NCI-H526 treated with DMSO at 0.1 percent for 48 hours (cell line): ENCODE measurements at regions not wholly inside any gene's neighbourhood (a gene's known extent, or its start where the extent isn't known, plus 50 kb on each side); places are given as distances from the start of the nearest gene placed in this dataset.
"Not testable (repeated sequence)": the region's sequence is repeated elsewhere in the genome, so short reads cannot be mapped to it uniquely, and the experiment has no call there.

Experiments
- DNase-seq: peaks from one replicate; lab custom pipeline; 2025; lab: John Stamatoyannopoulos, UW

DNA sequence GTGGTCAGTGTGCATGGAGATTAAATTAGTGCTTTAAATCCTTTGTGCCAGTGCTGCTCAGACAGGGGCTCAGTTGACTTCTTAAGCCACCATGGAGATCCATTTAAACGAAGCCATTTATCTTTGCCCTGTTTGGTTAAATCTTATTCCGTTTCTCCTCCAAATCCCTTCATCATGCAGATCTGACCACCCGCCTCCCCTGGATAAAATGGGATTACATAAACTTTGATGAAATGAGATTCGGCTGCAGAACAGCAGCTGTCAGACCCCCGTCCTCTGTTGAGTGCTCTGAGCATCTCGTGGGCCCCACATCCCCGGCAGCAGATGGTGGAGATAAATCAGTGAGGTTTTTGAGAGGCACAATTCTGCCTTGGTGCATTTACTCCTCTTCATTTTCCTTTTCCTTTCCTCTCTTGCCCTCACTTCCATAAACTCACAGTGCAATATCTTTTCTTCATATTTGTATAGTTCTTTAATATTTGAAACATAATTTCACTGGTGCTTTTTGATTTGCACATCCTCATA is 84.4 kb upstream of the TWIST2 start:
- DNase-seq: no peak

GRCh38 chr2:238765590-238765989 is 82.3 kb upstream of the TWIST2 start:
- DNase-seq: no peak

- peak; percentile 39 for DNase-seq
Measured at GRCh38 chr2:238771218-238771617, 76.7 kb upstream of the TWIST2 start.

- no peak for DNase-seq
Measured at GRCh38 chr2:238771639-238772038, 76.2 kb upstream of the TWIST2 start.

DNA sequence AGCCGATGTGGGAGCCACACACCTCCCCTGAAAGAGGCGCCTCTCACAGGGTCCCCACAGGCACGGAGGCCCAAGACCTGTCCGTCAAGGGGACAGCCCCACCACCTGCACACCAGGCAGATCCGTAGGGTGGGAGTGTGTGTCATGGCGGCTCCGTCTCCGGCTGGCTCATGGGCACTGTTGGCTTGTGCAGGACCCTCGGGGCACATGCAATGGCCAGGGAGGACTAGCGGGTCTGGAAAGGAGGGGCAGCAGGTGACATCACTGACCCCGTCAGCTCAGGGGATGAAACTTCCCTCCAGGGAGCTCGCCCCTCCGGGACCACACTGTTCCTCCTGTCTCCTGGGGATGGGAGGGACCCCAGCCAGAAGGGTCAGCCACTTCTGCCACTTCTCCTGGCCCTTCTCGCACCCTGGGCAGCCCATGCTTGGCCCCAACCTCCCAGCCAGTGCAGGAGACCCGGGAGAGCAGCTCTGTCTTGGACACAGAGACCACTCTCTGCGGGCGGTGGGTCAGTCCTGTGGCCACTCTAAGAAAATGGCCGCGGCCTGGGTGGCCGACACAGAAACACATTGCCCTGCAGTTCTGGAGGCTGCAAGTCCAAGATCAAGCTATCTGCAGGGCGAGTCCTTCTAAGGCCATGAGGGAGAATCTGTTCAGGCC is 75.1 kb upstream of the TWIST2 start:
- no peak for DNase-seq

- no peak for DNase-seq
Measured at GRCh38 chr2:238773472-238773871, 74.4 kb upstream of the TWIST2 start.

GRCh38 chr2:238774071-238774470 is 73.8 kb upstream of the TWIST2 start:
- DNase-seq: no peak

- DNase-seq: no peak
Measured at GRCh38 chr2:238774980-238775509, 72.8 kb upstream of the TWIST2 start.

GRCh38 chr2:238775591-238775990 is 72.3 kb upstream of the TWIST2 start:
- no peak for DNase-seq

DNA sequence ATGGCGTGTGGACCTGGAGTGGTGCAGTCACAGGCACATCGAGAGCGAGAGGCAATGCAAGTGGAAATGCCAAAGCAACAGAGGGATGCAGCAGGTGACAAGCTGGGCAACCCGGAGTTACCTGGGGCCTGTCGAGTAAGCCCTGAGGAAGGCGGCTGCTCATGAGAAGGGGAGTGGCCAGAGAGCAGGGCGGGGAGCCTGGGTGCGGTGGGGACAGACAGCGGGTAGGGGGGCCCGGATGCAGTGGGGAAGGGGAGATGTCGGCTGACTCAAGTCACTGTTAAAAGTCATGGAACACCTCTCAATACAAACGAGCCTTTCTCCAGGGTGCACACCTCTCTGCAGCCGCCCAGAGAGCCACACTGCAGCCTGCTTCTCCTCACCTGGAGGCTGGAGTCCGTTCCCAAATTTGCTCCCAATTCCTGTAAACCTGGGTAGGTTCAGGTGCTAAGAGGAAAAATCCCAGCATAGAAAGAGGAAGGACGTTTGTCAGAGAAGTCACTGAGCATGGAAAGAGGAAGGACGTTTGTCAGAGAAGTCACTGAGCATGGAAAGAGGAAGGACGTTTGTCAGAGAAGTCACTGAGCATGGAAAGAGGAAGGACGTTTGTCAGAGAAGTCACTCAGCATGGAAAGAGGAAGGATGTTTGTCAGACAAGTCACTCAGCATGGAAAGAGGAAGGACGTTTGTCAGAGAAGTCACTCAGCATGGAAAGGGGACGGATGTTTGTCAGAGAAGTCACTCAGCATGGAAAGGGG is 71.7 kb upstream of the TWIST2 start:
- no peak for DNase-seq

DNA sequence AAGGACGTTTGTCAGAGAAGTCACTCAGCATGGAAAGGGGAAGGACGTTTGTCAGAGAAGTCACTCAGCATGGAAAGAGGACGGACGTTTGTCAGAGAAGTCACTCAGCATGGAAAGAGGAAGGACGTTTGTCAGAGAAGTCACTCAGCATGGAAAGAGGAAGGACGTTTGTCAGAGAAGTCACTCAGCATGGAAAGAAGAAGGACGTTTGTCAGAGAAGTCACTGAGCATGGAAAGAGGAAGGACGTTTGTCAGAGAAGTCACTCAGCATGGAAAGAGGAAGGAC is 71.2 kb upstream of the TWIST2 start:
- DNase-seq: not testable (repeated sequence)

DNA sequence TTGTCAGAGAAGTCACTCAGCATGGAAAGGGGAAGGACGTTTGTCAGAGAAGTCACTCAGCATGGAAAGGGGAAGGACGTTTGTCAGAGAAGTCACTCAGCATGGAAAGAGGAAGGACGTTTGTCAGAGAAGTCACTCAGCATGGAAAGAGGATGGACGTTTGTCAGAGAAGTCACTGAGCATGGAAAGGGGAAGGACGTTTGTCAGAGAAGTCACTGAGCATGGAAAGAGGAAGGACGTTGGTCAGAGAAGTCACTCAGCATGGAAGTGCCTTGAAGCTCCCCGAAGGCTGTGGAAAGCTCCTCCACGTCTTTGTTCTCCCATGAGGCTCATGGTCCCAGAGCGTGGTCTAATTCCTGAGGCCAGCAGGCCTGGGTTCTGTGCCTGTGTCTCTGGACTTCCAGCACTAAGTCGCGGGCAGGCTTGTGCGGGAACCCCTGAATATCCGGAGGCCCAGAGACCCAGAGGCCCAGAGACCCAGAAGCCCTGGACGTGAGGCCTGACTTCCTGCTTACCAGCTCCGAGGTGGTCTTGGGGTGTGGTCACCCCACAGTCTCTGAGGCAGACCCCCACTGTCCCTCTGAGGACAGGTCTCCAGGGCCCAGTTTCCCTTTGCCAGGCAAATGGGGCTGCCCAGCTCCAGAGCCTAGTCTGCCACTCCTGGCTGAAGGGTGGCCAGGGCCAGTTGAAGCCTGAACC is 70.4 kb upstream of the TWIST2 start:
- no peak for DNase-seq

DNA sequence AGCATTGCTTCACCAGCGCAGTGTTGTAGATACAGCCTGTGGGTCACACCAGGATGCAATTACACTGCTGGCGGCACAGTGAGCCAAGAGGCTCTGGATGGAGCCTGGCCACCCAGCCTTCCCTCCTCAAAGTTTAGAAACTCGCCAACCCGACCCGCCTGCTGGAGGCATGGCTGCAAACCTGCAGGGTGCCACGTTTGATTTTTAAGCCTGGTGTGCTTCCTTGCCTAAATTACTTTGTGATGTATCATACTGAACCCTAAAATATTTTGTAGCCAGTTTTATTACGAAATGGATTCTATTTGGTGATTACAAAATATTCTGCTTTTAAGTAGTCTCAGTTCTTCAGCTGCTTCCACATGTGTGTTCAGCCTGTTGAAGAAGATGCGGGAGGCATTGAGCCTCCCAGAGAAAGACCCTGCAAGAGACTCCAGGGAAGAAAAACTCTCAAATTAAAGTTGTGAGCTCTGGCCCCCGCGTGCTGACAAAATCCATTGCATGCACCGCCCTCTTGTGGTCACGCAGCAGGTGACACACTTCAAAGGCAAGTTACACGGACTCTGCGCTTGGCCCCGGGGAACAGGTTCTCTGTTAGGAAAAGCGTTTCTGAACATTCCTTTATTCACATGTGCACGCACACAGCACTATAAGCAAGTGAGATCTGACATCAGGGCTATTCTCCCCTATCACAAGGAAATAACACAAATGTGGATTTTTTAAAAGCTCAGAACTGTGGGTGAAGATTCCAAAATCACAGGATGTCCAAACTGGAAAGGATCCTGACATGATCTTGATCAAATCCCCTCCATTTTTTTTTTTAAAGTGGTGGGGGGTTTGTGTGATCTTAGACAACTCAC is 63.0 kb upstream of the TWIST2 start:
- peak; percentile 43 for DNase-seq

GRCh38 chr2:238785528-238785860 is 62.4 kb upstream of the TWIST2 start:
- no peak for DNase-seq

DNA sequence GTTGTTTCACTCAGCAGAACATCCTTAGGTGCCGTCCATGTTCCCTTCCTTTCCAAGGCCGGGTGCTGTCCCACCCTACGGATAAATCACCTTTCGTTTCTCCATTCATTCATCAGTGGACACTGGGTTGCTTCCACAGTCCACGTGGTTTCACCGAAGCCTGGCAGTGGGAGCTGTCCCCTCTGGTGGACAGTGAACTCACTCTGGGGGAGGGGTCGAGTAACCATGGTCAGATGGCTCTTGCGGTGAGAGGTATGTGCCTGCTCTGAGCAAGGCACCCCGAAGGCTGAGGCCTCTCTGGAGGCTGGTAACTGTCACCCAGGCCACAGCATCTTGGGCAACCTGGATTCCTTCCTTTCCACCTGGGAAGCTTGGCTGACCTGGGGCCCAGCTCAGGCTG is 61.5 kb upstream of the TWIST2 start:
- DNase-seq: no peak

- no peak for DNase-seq
Measured at GRCh38 chr2:238786792-238787490, 60.9 kb upstream of the TWIST2 start.

DNA sequence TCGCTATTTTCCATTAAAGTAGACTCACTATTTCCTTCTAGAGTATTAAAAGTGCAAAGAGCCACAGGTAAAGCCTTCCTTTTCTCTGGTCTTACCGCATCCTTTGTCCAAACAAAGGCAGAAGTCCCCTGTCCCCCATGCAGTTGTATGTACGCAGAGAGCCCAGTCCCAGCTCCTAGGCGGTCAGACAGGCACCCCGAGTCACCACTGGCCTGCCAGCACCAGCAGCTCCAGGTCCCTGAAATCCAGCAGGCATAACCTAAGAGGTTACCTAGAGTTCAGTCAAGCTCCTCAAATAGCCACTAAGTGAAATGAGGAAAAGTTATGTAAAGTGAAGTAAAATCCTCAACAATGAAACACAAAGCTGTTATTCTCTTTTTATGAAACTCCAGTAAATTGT is 60.4 kb upstream of the TWIST2 start:
- no peak for DNase-seq

GRCh38 chr2:238789317-238789806 is 58.5 kb upstream of the TWIST2 start:
- DNase-seq: no peak

DNA sequence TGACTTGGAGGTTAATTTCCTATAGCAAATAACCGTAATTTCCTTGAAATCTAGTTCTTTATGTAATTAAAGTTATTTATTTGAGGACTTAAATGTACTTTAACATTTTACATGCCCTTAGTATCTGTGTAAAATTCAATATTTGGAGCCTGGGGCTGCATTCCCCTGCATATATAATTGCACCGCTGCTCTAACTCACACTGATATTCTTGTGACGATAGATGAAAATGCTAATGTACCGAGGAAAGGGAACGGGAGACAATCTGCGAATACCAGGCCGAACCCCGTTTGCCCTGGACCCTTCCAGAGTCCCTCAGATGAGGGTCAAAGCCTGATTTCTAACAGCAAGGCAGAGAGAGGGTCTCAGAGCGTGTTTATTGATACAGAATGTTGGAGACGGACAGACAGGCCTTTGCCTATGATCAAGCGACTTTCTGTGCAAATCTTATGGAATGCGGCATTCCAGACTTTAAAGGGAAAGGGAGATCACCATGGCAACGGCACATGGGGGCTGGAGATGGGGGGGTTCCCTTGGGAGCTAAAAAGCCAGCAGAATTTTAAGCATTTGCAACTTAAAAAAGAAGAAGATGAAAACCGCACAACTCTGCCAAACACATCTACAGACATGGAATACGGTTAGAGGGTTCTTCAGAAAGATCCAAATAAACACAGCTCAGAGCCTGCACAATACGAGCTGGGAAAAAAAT is 57.6 kb upstream of the TWIST2 start:
- no peak for DNase-seq

- no peak for DNase-seq
Measured at GRCh38 chr2:238790833-238791230, 57.1 kb upstream of the TWIST2 start.

- DNase-seq: no peak
Measured at GRCh38 chr2:238791354-238791753, 56.5 kb upstream of the TWIST2 start.
